ENCODE measurements at regions not wholly inside any gene's neighbourhood (a gene's known extent, or its start where the extent isn't known, plus 50 kb on each side); places are given as distances from the start of the nearest gene placed in this dataset.

- TF ChIP-seq, protein P1, sequence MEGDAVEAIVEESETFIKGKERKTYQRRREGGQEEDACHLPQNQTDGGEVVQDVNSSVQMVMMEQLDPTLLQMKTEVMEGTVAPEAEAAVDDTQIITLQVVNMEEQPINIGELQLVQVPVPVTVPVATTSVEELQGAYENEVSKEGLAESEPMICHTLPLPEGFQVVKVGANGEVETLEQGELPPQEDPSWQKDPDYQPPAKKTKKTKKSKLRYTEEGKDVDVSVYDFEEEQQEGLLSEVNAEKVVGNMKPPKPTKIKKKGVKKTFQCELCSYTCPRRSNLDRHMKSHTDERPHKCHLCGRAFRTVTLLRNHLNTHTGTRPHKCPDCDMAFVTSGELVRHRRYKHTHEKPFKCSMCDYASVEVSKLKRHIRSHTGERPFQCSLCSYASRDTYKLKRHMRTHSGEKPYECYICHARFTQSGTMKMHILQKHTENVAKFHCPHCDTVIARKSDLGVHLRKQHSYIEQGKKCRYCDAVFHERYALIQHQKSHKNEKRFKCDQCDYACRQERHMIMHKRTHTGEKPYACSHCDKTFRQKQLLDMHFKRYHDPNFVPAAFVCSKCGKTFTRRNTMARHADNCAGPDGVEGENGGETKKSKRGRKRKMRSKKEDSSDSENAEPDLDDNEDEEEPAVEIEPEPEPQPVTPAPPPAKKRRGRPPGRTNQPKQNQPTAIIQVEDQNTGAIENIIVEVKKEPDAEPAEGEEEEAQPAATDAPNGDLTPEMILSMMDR (IDR thresholded peaks at IDR 0.05): no peak
- TF ChIP-seq POLR2AphosphoS5 (IDR thresholded peaks at IDR 0.05; ENCODE audit: low read depth, low read length) (no peak), TCF7L2 (IDR thresholded peaks at IDR 0.05; ENCODE audit: low read depth, low read length) (no peak)
Measured at GRCh38 chr11:39807904-39808303, 1651.5 kb downstream of the LRRC4C start.
